ENCODE measurements at regions not wholly inside any gene's neighbourhood (a gene's known extent, or its start where the extent isn't known, plus 50 kb on each side); places are given as distances from the start of the nearest gene placed in this dataset.

DNA sequence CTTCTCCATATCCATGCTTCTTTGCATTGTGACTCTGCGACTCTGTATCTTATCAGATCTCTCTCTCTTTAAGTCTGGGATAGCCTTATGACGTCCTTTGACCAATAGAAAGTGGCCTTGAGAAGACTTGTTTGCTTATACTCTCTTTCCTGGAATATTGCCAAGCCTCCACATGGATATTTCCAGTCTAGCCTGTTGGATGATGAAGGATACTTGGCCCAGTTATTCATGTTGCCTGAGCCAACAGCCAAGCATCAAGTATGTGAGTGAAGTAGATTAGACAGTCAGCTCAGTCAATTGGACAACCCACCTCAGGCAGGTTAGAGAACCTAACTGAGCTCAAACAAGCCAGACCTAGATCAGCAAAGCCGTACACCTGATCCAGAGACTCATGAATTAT lies 864.2 kb upstream of the MGAT4C start:
- Histone ChIP-seq H3K27ac (no peak overlapping the region), H3K79me2 (no peaks in the 10 kb centered on the region), H2AFZ (no peak overlapping the region), H3K9ac (no peak overlapping the region), H3K4me1 (no peaks in the 10 kb centered on the region), H3K9me3 (ENCODE audit: control insufficient read depth, low read length) (peaks cover 2% of the 10 kb centered on the region), H3K36me3 (ENCODE audit: control insufficient read depth, insufficient read depth, low read length) (no peaks in the 10 kb centered on the region), H3K27me3 (ENCODE audit: control insufficient read depth, insufficient read depth, low read length) (no peaks in the 10 kb centered on the region), H3K4me3 (ENCODE audit: low read depth, low read length) (no peak overlapping the region), H3K4me2 (ENCODE audit: low read length) (no peak overlapping the region)
- TF ChIP-seq, protein P1, sequence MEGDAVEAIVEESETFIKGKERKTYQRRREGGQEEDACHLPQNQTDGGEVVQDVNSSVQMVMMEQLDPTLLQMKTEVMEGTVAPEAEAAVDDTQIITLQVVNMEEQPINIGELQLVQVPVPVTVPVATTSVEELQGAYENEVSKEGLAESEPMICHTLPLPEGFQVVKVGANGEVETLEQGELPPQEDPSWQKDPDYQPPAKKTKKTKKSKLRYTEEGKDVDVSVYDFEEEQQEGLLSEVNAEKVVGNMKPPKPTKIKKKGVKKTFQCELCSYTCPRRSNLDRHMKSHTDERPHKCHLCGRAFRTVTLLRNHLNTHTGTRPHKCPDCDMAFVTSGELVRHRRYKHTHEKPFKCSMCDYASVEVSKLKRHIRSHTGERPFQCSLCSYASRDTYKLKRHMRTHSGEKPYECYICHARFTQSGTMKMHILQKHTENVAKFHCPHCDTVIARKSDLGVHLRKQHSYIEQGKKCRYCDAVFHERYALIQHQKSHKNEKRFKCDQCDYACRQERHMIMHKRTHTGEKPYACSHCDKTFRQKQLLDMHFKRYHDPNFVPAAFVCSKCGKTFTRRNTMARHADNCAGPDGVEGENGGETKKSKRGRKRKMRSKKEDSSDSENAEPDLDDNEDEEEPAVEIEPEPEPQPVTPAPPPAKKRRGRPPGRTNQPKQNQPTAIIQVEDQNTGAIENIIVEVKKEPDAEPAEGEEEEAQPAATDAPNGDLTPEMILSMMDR (IDR thresholded peaks at IDR 0.05) = no peak

DNA sequence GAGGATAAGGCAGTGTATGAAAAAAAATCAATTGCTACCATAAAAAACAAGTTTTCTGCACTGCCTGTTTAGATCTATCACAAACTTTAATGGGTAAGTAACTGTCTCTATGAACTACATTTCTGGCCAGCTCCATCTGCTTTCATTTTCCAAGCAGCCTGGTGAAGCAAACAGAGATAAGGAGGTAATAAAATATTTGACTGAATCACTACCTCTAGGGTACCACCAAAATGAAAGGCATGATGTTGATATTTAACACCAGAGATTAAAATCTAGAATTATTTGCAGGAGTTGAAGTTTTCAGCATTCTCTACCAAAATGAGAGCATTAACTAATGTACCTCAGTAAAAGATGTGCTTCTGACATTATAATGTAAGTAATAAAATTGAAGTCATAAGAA lies 863.5 kb upstream of the MGAT4C start:
- Histone ChIP-seq H3K9ac (no peak overlapping the region), H3K36me3 (ENCODE audit: control insufficient read depth, insufficient read depth, low read length) (no peaks in the 10 kb centered on the region), H3K9me3 (ENCODE audit: control insufficient read depth, low read length) (peaks cover 2% of the 10 kb centered on the region), H3K4me2 (ENCODE audit: low read length) (no peak overlapping the region), H3K4me3 (ENCODE audit: low read depth, low read length) (no peak overlapping the region), H2AFZ (no peak overlapping the region), H3K27me3 (ENCODE audit: control insufficient read depth, insufficient read depth, low read length) (no peaks in the 10 kb centered on the region), H3K27ac (no peak overlapping the region), H3K79me2 (no peaks in the 10 kb centered on the region), H3K4me1 (no peaks in the 10 kb centered on the region)
- TF ChIP-seq, protein P1 (IDR thresholded peaks at IDR 0.05) = no peak

DNA sequence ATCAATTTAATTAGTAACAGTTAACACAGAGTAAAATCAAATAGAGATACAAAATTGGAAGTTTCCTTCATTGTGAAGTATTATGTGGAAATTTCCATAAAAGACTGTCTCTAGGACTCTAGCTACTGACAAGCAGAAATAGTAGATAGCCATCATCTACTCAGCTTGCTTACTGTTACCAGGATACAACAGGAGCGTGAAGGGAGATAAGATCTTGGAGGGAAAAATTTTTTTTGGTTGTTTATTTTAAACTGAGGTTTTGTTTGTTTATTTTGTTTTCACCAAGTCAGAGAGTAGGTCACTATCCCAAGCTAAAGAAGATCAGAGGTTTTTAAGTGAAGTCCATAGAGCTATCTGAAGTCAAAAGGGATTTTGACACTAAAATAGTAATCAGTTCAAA lies 861.3 kb upstream of the MGAT4C start:
- H3K4me1 ChIP-seq = no peaks in the 10 kb centered on the region
- H3K9me3 ChIP-seq (ENCODE audit: control insufficient read depth, low read length) = peaks cover 2% of the 10 kb centered on the region
- peak overlapping the region; percentile 51 for H3K4me2 ChIP-seq (ENCODE audit: low read length)
- TF ChIP-seq, protein P1 (IDR thresholded peaks at IDR 0.05) = no peak
- H3K79me2 ChIP-seq = no peaks in the 10 kb centered on the region
- H3K27me3 ChIP-seq (ENCODE audit: control insufficient read depth, insufficient read depth, low read length) = no peaks in the 10 kb centered on the region
- no peak overlapping the region for H3K27ac ChIP-seq
- no peaks in the 10 kb centered on the region for H3K36me3 ChIP-seq (ENCODE audit: control insufficient read depth, insufficient read depth, low read length)
- no peak overlapping the region for H2AFZ ChIP-seq
- H3K4me3 ChIP-seq (ENCODE audit: low read depth, low read length) = no peak overlapping the region
- H3K9ac ChIP-seq = no peak overlapping the region

DNA sequence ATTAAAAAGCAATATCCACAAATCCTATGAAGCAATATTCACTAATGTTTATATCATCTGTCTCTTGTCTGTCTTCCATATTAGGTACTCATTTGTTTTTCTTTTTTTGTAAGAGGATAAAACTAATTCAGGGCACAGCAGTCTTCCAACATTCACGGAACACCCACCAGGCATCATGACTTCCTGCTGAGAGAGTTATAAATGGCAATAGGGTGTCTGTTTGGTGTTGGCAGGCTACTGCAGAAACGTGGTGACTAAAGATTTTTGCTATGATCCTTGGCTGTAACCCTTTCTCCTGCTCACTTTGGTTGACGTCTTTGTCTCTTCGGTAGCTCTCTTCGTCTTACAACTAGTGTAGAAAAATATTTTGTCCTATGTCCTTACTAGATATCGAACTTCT lies 860.6 kb upstream of the MGAT4C start:
- H3K4me2 ChIP-seq (ENCODE audit: low read length) = no peak overlapping the region
- no peaks in the 10 kb centered on the region for H3K36me3 ChIP-seq (ENCODE audit: control insufficient read depth, insufficient read depth, low read length)
- no peak overlapping the region for H3K27ac ChIP-seq
- TF ChIP-seq, protein P1 (IDR thresholded peaks at IDR 0.05) = no peak
- no peaks in the 10 kb centered on the region for H3K27me3 ChIP-seq (ENCODE audit: control insufficient read depth, insufficient read depth, low read length)
- H3K9me3 ChIP-seq (ENCODE audit: control insufficient read depth, low read length) = no peaks in the 10 kb centered on the region
- H3K79me2 ChIP-seq = no peaks in the 10 kb centered on the region
- no peaks in the 10 kb centered on the region for H3K4me1 ChIP-seq
- H2AFZ ChIP-seq = peak overlapping the region; percentile 18
- no peak overlapping the region for H3K9ac ChIP-seq
- H3K4me3 ChIP-seq (ENCODE audit: low read depth, low read length) = no peak overlapping the region

DNA sequence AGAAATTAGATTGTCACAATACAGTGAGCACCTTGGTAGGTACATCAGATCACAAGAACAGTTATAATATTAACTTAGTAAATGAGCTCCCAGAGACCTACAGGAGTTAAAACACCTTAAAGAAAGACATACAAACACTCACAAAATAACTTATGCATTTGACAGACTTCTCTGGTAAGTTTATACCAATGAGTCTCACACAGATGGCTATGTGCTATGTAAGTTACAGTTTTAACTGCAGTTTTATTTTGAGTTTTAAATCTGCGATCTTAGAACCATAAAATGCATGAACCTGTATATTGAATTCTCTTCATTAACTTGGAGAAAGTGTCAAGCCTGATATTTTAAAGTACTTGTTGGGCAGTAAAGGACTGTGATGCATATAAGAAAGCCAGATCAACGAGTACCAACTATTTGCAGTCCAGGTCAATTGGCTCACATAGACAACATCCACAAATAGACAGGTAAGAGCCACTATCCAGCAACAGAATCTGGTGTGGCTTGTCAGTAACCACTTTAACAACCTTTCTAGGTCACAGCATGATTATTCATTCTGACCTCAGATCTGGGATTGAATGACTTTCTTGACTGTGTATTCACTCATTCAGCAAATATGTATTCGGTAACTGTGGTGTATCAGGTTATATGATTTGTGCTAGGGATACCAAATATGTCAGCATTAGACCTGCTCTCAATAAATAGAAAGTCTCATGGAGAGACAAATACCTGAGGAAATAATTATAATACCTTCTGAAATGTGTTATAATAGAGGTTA lies 856.6 kb upstream of the MGAT4C start:
- H3K79me2 ChIP-seq = no peaks in the 10 kb centered on the region
- no peaks in the 10 kb centered on the region for H3K9me3 ChIP-seq (ENCODE audit: control insufficient read depth, low read length)
- no peaks in the 10 kb centered on the region for H3K36me3 ChIP-seq (ENCODE audit: control insufficient read depth, insufficient read depth, low read length)
- H3K4me1 ChIP-seq = no peaks in the 10 kb centered on the region
- H3K27me3 ChIP-seq (ENCODE audit: control insufficient read depth, insufficient read depth, low read length) = no peaks in the 10 kb centered on the region
- no peak overlapping the region for H3K27ac ChIP-seq
- no peak overlapping the region for H3K9ac ChIP-seq
- no peak overlapping the region for H2AFZ ChIP-seq
- no peak overlapping the region for H3K4me3 ChIP-seq (ENCODE audit: low read depth, low read length)
- no peak overlapping the region for H3K4me2 ChIP-seq (ENCODE audit: low read length)
- TF ChIP-seq, protein P1 (IDR thresholded peaks at IDR 0.05) = no peak

Measured in parathyroid adenoma (tissue), 2 donors.